HL-60 (cell line): ENCODE measurements at regions not wholly inside any gene's neighbourhood (a gene's known extent, or its start where the extent isn't known, plus 50 kb on each side); places are given as distances from the start of the nearest gene placed in this dataset.

ENCODE experiments used
- DNase-seq, 2 experiments: peaks; one replicate each; pipeline ENCODE4 v3.0.0-alpha.2; 2010 to 2020; ENCODE audit warnings: low read depth in 1 of 2, low spot score in 1 of 2
- H3K27ac ChIP-seq: fragments of 250-450 bp; sonication (Bioruptor Pico); replicated peaks from 2 replicates; pipeline ENCODE4 v1.5.1; 2020; ENCODE audit warnings: mild to moderate bottlenecking, moderate library complexity
- H3K27me3 ChIP-seq: fragments of 250-450 bp; sonication (Bioruptor Pico); 2 replicates; pipeline ENCODE4 v1.5.1; 2021; ENCODE audit warnings: mild to moderate bottlenecking, moderate library complexity; ENCODE audit not compliant: insufficient read depth, poor library complexity, severe bottlenecking
- H3K4me3 ChIP-seq: replicated peaks from 2 replicates; pipeline ENCODE4 v1.5.1; 2011; ENCODE audit warnings: mild to moderate bottlenecking, control low read depth, low read length; ENCODE audit not compliant: insufficient read depth
- GABPA ChIP-seq: IDR thresholded peaks from 2 replicates; pipeline ENCODE4 v1.6.1; 2012; ENCODE audit warnings: low read depth
- POLR2AphosphoS5 ChIP-seq: IDR thresholded peaks from 2 replicates; pipeline ENCODE4 v1.6.1; 2012; ENCODE audit warnings: low read depth
- REST ChIP-seq: IDR thresholded peaks from 2 replicates; pipeline ENCODE4 v1.6.1; 2012; ENCODE audit warnings: low read depth; ENCODE audit not compliant: insufficient replicate concordance
- SPI1 ChIP-seq: IDR thresholded peaks from 2 replicates; pipeline ENCODE4 v1.6.1; 2012; ENCODE audit warnings: low read depth, mild to moderate bottlenecking, borderline replicate concordance
- TF ChIP-seq, protein P1 (sequence below): IDR thresholded peaks from one replicate; pipeline ENCODE4 v1.5.1; 2011; ENCODE audit warnings: low read length, control low read depth, inconsistent platforms; ENCODE audit not compliant: insufficient read depth

DNA sequence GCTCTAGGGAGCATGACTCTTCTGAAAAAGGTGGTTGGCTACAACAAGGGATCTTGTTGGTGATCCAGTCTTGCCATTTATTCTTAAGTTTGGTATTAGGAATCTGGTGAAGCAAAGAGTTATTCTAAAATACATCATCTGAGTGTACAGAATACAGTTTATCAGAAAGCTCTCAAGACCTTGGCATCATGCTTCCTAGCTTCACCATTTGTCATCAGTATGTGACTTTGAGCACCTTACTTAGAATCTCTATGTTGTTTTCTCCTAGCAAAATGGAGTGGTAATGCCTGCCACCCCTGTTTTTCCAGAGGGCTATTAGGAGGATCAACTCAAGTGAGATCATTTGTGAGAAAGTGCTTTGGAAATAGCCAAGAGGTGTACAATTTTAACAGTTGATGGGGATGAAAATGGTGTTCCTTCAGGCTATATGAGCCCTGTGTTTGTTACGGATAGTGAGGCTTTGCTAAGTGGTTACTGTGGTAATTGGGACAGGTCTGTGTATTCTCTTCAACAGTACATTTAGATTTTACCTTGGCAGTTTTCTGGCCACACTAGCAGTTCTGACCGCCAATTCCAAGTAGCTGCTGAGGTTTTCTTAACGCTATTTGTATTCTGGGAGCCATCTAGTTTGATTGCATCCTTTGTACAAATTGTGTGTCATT, 120.5 kb downstream of the DISP1 start:
- DNase-seq = no peak
- Histone ChIP-seq H3K4me3 (no peak overlapping the region), H3K27ac (no peak overlapping the region), H3K27me3 (peaks cover 5% of the 10 kb centered on the region)
- TF ChIP-seq REST (no peak), POLR2AphosphoS5 (no peak), GABPA (no peak), SPI1 (no peak)
- TF ChIP-seq, protein P1, sequence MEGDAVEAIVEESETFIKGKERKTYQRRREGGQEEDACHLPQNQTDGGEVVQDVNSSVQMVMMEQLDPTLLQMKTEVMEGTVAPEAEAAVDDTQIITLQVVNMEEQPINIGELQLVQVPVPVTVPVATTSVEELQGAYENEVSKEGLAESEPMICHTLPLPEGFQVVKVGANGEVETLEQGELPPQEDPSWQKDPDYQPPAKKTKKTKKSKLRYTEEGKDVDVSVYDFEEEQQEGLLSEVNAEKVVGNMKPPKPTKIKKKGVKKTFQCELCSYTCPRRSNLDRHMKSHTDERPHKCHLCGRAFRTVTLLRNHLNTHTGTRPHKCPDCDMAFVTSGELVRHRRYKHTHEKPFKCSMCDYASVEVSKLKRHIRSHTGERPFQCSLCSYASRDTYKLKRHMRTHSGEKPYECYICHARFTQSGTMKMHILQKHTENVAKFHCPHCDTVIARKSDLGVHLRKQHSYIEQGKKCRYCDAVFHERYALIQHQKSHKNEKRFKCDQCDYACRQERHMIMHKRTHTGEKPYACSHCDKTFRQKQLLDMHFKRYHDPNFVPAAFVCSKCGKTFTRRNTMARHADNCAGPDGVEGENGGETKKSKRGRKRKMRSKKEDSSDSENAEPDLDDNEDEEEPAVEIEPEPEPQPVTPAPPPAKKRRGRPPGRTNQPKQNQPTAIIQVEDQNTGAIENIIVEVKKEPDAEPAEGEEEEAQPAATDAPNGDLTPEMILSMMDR = no peak

GRCh38 chr1:222936042-222936441, 121.2 kb downstream of the DISP1 start:
- no peak for DNase-seq
- Histone ChIP-seq H3K4me3 (no peak overlapping the region), H3K27ac (no peak overlapping the region)

DNA sequence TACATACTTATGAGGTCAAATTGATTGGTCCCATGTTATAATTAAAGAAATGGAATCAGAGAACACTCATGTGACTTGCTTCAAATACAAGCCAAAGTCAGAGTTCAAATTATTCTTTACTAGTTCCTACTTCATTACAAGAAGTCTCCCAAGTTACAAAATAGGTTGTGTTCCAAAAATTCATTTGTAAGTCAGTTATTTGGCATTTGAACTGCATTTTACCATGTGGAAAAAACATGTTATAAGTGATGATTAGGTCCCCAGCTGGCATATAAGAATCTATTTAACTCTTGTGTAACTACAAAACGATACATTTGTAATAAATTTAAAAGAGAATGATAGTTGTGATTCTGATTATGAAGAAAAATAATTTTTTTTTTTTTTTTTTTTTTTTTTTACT, 124.1 kb downstream of the DISP1 start:
- Histone ChIP-seq H3K27me3 (peaks cover 2% of the 10 kb centered on the region), H3K4me3 (no peak overlapping the region), H3K27ac (no peak overlapping the region)
- TF ChIP-seq SPI1 (no peak), POLR2AphosphoS5 (no peak), REST (no peak), GABPA (no peak)
- TF ChIP-seq, protein P1 = no peak
- DNase-seq = no peak

More at GRCh38 chr1:222936042-222936441, 121.2 kb downstream of the DISP1 start:
- peaks cover 2% of the 10 kb centered on the region for H3K27me3 ChIP-seq
- TF ChIP-seq GABPA (no peak), POLR2AphosphoS5 (no peak), SPI1 (no peak), REST (no peak)
- TF ChIP-seq, protein P1 = no peak
